Astrocyte (in vitro differentiated cells and primary cell): ENCODE measurements at regions not wholly inside any gene's neighbourhood (a gene's known extent, or its start where the extent isn't known, plus 50 kb on each side); places are given as distances from the start of the nearest gene placed in this dataset.

Source experiments
- EZH2 ChIP-seq: IDR thresholded peaks from 2 replicates; pipeline ENCODE4 v1.6.1; 2012; ENCODE audit warnings: mild to moderate bottlenecking, low read length, inconsistent platforms; ENCODE audit not compliant: insufficient read depth
- TF ChIP-seq, protein P1 (sequence below): IDR thresholded peaks from 2 replicates; pipeline ENCODE4 v1.5.1; 2011; ENCODE audit warnings: low read depth, mild to moderate bottlenecking, inconsistent platforms, low read length, moderate library complexity; ENCODE audit not compliant: insufficient read depth

DNA sequence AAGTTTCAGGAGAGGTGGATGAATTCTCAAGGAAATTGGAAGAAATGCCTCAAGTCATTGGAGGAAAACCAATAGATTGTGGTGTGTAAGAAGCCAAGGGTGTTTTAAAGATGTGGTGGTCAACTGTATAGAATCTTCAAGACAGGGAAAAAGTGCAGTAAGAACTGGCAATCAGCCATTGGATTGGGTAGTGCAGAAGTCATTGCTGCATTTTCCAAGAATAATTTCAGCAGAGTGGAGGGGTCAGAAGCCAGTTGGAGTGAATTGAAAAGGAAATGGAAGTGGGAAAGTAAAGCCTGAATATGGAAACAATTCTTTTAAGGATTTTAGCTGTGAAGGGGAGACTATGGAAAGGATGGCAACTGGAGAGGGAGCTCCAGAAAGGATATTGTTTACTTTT is 128.2 kb upstream of the TMEM170B start:
- TF ChIP-seq, protein P1, sequence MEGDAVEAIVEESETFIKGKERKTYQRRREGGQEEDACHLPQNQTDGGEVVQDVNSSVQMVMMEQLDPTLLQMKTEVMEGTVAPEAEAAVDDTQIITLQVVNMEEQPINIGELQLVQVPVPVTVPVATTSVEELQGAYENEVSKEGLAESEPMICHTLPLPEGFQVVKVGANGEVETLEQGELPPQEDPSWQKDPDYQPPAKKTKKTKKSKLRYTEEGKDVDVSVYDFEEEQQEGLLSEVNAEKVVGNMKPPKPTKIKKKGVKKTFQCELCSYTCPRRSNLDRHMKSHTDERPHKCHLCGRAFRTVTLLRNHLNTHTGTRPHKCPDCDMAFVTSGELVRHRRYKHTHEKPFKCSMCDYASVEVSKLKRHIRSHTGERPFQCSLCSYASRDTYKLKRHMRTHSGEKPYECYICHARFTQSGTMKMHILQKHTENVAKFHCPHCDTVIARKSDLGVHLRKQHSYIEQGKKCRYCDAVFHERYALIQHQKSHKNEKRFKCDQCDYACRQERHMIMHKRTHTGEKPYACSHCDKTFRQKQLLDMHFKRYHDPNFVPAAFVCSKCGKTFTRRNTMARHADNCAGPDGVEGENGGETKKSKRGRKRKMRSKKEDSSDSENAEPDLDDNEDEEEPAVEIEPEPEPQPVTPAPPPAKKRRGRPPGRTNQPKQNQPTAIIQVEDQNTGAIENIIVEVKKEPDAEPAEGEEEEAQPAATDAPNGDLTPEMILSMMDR: no peak
- no peak for TF ChIP-seq EZH2
